GM12891 (cell line): ENCODE measurements at regions not wholly inside any gene's neighbourhood (a gene's known extent, or its start where the extent isn't known, plus 50 kb on each side); places are given as distances from the start of the nearest gene placed in this dataset.

ENCODE experiments used
- PAX5 ChIP-seq: IDR thresholded peaks from 2 replicates; pipeline ENCODE4 v1.6.1; 2011; ENCODE audit warnings: low read length, moderate library complexity, mild to moderate bottlenecking; ENCODE audit not compliant: insufficient read depth, severe bottlenecking
- POLR2A ChIP-seq: IDR thresholded peaks from 2 replicates; pipeline ENCODE4 v1.6.1; 2011; ENCODE audit warnings: low read depth, low read length, control low read depth
- POLR2AphosphoS5 ChIP-seq: IDR thresholded peaks from 2 replicates; pipeline ENCODE4 v1.6.1; 2011; ENCODE audit warnings: low read depth, low read length, control low read depth
- POU2F2 ChIP-seq: IDR thresholded peaks from 2 replicates; pipeline ENCODE4 v1.6.1; 2011; ENCODE audit warnings: low read depth, mild to moderate bottlenecking, control low read depth, low read length, moderate library complexity
- SPI1 ChIP-seq: IDR thresholded peaks from 2 replicates; pipeline ENCODE4 v1.6.1; 2011; ENCODE audit warnings: low read depth, low read length, control low read depth
- TAF1 ChIP-seq: IDR thresholded peaks from 2 replicates; pipeline ENCODE4 v1.6.1; 2011; ENCODE audit warnings: low read depth, low read length, control low read depth

- TF ChIP-seq POLR2AphosphoS5 (no peak), TAF1 (no peak), POLR2A (no peak), SPI1 (no peak), PAX5 (no peak), POU2F2 (no peak)
These were observed 63.9 kb upstream of the GRIK3 start for GRCh38 chr1:37098237-37098636.
